ENCODE measurements at regions not wholly inside any gene's neighbourhood (a gene's known extent, or its start where the extent isn't known, plus 50 kb on each side); places are given as distances from the start of the nearest gene placed in this dataset.

DNA sequence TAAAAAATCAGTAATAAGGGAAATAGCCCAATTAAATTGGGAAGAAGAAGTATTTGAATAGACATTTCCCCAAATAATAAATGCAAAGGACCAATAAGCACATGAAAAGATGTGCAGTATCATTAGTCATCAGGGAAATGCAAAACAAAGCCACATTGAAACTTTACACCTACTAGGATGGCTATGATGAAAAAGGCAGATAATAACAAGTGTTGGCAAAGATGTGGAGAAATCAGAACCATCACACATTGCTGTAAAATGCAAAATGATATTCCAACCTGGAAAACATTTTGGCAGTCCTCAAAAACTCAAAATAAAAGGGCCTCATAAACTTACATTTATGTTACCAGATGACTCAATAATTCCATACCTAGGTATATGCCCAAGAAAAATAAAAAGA is 131.1 kb upstream of the G2E3 start:
- no peak overlapping the region for H3K27ac Mint-ChIP-seq (ENCODE audit: unreplicated experiment)
- H3K27me3 Mint-ChIP-seq (ENCODE audit: unreplicated experiment): no peaks in the 10 kb centered on the region
- no peak for DNase-seq
- H3K36me3 Mint-ChIP-seq (ENCODE audit: unreplicated experiment): no peaks in the 10 kb centered on the region
- no peaks in the 10 kb centered on the region for H3K9me3 Mint-ChIP-seq (ENCODE audit: unreplicated experiment)
- no peak overlapping the region for H3K4me3 Mint-ChIP-seq (ENCODE audit: unreplicated experiment)
- TF ChIP-seq, protein P1, sequence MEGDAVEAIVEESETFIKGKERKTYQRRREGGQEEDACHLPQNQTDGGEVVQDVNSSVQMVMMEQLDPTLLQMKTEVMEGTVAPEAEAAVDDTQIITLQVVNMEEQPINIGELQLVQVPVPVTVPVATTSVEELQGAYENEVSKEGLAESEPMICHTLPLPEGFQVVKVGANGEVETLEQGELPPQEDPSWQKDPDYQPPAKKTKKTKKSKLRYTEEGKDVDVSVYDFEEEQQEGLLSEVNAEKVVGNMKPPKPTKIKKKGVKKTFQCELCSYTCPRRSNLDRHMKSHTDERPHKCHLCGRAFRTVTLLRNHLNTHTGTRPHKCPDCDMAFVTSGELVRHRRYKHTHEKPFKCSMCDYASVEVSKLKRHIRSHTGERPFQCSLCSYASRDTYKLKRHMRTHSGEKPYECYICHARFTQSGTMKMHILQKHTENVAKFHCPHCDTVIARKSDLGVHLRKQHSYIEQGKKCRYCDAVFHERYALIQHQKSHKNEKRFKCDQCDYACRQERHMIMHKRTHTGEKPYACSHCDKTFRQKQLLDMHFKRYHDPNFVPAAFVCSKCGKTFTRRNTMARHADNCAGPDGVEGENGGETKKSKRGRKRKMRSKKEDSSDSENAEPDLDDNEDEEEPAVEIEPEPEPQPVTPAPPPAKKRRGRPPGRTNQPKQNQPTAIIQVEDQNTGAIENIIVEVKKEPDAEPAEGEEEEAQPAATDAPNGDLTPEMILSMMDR (IDR thresholded peaks at IDR 0.05; ENCODE audit: partially characterized antibody, unreplicated experiment): no peak
- no peaks in the 10 kb centered on the region for H3K4me1 Mint-ChIP-seq (ENCODE audit: low read depth, unreplicated experiment)

DNA sequence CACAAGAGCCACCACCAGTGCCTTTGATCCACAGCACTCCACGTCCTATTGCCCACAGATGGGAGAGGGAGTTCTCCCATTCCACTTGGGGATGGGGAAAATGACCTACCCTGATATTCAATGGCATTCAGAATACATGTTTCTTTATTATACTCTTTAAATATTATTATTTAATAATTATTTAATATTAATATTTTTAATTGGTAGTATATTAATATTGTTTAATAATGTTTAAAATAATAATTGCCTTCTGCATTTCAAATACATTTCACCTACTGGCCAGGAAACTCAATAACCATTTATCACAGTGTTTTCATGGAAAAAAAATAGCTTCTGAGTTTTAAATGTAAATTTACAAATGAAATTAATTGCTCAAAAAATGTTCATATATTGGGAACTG is 127.4 kb upstream of the G2E3 start:
- Mint-ChIP-seq H3K36me3 (ENCODE audit: unreplicated experiment) (no peaks in the 10 kb centered on the region), H3K4me1 (ENCODE audit: low read depth, unreplicated experiment) (no peaks in the 10 kb centered on the region), H3K9me3 (ENCODE audit: unreplicated experiment) (no peaks in the 10 kb centered on the region), H3K27me3 (ENCODE audit: unreplicated experiment) (no peaks in the 10 kb centered on the region), H3K27ac (ENCODE audit: unreplicated experiment) (no peak overlapping the region), H3K4me3 (ENCODE audit: unreplicated experiment) (no peak overlapping the region)
- TF ChIP-seq, protein P1 (IDR thresholded peaks at IDR 0.05; ENCODE audit: partially characterized antibody, unreplicated experiment): no peak
- no peak for DNase-seq

DNA sequence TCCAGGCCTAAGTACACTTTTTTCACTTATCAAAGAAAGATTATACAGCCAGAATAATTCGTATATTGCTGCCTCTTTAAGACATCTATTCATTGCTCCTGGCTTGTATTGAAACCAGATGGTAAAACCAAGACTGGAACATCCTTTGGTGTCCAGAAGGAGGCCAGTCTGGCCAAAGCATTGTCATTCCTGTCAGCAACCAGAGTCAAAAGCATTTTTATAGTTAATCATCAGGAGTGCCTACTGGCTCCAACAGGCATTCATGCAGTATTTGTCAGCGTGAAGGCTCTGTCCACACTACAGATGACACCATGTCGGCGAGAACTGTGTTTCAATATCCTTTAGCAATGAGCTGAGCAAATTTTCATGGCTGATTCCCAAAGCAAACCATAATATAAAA is 118.0 kb upstream of the G2E3 start:
- Mint-ChIP-seq H3K27ac (ENCODE audit: unreplicated experiment) (no peak overlapping the region), H3K36me3 (ENCODE audit: unreplicated experiment) (no peaks in the 10 kb centered on the region), H3K4me1 (ENCODE audit: low read depth, unreplicated experiment) (peaks cover 3% of the 10 kb centered on the region), H3K27me3 (ENCODE audit: unreplicated experiment) (no peaks in the 10 kb centered on the region), H3K4me3 (ENCODE audit: unreplicated experiment) (no peak overlapping the region), H3K9me3 (ENCODE audit: unreplicated experiment) (peaks cover 1% of the 10 kb centered on the region)
- TF ChIP-seq, protein P1 (IDR thresholded peaks at IDR 0.05; ENCODE audit: partially characterized antibody, unreplicated experiment): no peak
- no peak for DNase-seq

DNA sequence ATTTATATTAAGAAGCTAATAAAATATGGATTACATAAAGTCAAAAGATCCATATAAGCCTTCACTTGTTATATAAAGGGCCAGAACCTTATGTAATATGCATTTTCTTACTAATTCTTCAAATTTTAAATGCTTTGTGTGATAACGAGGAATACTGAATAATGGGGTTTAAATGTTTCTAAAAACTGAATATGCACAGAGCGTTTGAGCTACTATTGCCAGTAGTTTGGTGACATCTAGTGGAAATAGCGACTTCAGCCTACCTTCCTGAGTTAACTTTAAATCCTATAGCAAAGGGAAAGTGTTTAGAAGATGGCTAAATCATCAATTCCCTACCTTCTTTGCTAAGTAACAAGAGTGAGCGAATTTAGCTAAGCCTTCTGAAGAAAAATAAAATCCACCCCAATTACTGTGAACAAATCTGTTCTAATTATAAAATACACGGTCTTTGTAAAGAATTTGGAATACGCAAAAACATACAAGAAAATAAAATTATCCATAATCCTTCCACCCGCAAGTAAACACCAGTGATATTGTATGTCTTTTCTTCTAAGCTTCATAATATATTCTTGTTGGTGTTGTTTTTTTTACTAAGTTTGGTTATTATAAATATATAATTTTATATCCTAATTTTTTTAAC is 115.5 kb upstream of the G2E3 start:
- no peaks in the 10 kb centered on the region for H3K27me3 Mint-ChIP-seq (ENCODE audit: unreplicated experiment)
- H3K4me3 Mint-ChIP-seq (ENCODE audit: unreplicated experiment): no peak overlapping the region
- H3K4me1 Mint-ChIP-seq (ENCODE audit: low read depth, unreplicated experiment): peaks cover 3% of the 10 kb centered on the region
- no peak overlapping the region for H3K27ac Mint-ChIP-seq (ENCODE audit: unreplicated experiment)
- no peak for DNase-seq
- TF ChIP-seq, protein P1 (IDR thresholded peaks at IDR 0.05; ENCODE audit: partially characterized antibody, unreplicated experiment): no peak
- H3K9me3 Mint-ChIP-seq (ENCODE audit: unreplicated experiment): peaks cover 1% of the 10 kb centered on the region
- no peaks in the 10 kb centered on the region for H3K36me3 Mint-ChIP-seq (ENCODE audit: unreplicated experiment)

DNA sequence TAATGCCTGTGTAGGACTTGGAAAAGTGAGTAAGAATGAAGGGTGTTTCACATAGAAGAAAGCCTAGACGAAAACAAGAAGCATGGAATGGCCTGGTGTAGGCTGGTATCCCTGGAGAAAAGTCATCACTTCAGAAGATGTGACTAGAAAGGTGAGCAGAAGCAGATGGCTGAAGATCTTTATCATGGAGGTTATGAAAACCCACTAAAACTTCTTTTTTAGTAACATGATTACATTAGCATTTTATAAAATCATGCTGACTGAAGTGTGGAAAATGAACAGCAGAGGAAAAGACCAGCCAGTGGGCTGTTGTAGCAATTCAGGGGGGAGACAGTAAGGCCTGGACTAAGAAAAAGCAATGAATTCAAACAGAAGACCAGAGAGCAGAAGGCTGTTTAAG is 114.5 kb upstream of the G2E3 start:
- no peak for DNase-seq
- TF ChIP-seq, protein P1 (IDR thresholded peaks at IDR 0.05; ENCODE audit: partially characterized antibody, unreplicated experiment): no peak
- Mint-ChIP-seq H3K4me3 (ENCODE audit: unreplicated experiment) (no peak overlapping the region), H3K4me1 (ENCODE audit: low read depth, unreplicated experiment) (peaks cover 3% of the 10 kb centered on the region), H3K36me3 (ENCODE audit: unreplicated experiment) (no peaks in the 10 kb centered on the region), H3K27me3 (ENCODE audit: unreplicated experiment) (no peaks in the 10 kb centered on the region), H3K27ac (ENCODE audit: unreplicated experiment) (no peak overlapping the region), H3K9me3 (ENCODE audit: unreplicated experiment) (peaks cover 1% of the 10 kb centered on the region)

Data from glutamatergic neuron (in vitro differentiated cells).